Loucy (cell line): ENCODE measurements at regions not wholly inside any gene's neighbourhood (a gene's known extent, or its start where the extent isn't known, plus 50 kb on each side); places are given as distances from the start of the nearest gene placed in this dataset.

ENCODE experiments used
- H2AFZ ChIP-seq: fragments of 200-600 bp; sonication (generic); 2 replicates; pipeline ENCODE4 v1.6.0; 2016; ENCODE audit warnings: antibody characterized with exemption, mild to moderate bottlenecking, low read length, moderate library complexity
- H3F3A ChIP-seq: fragments of 200-600 bp; 2 replicates; pipeline ENCODE4 v1.6.0; 2016; ENCODE audit warnings: antibody characterized with exemption, low read depth, mild to moderate bottlenecking
- H3K27me3 ChIP-seq: fragments of 200-600 bp; sonication (generic); 2 replicates; pipeline ENCODE4 v1.6.1; 2014; ENCODE audit warnings: low read length, mild to moderate bottlenecking; ENCODE audit not compliant: insufficient read depth, poor library complexity, severe bottlenecking
- H3K36me3 ChIP-seq: fragments of 200-600 bp; sonication (generic); 2 replicates; pipeline ENCODE4 v1.6.1; 2016; ENCODE audit warnings: low read length; ENCODE audit not compliant: insufficient read depth
- H3K4me1 ChIP-seq: fragments of 200-600 bp; sonication (generic); 2 replicates; pipeline ENCODE4 v1.5.1; 2014; ENCODE audit warnings: low read length, mild to moderate bottlenecking; ENCODE audit not compliant: insufficient read depth, poor library complexity, severe bottlenecking
- H3K4me2 ChIP-seq: fragments of 200-600 bp; sonication (generic); 2 replicates; pipeline ENCODE4 v1.6.0; 2014; ENCODE audit warnings: antibody characterized with exemption, low read length, low read depth, mild to moderate bottlenecking; ENCODE audit not compliant: poor library complexity, severe bottlenecking
- H3K4me3 ChIP-seq: fragments of 200-600 bp; sonication (generic); 2 replicates; pipeline ENCODE4 v1.5.1; 2014; ENCODE audit warnings: low read length, mild to moderate bottlenecking, mixed read lengths; ENCODE audit not compliant: poor library complexity, severe bottlenecking
- H3K79me2 ChIP-seq: fragments of 200-600 bp; sonication (generic); 2 replicates; pipeline ENCODE4 v1.6.1; 2014; ENCODE audit warnings: low read length; ENCODE audit not compliant: insufficient read depth
- H3K9ac ChIP-seq: fragments of 200-600 bp; sonication (generic); 2 replicates; pipeline ENCODE4 v1.6.0; 2014; ENCODE audit warnings: mild to moderate bottlenecking, low read depth, low read length, moderate library complexity; ENCODE audit not compliant: poor library complexity, severe bottlenecking
- H3K9me2 ChIP-seq: fragments of 200-600 bp; sonication (generic); replicated peaks from 2 replicates; pipeline ENCODE4 v1.6.1; 2016; ENCODE audit warnings: low read depth, low read length, mixed read lengths
- H3K9me3 ChIP-seq: fragments of 200-600 bp; sonication (generic); 2 replicates; pipeline ENCODE4 v1.6.1; 2014; ENCODE audit warnings: mild to moderate bottlenecking, antibody characterized with exemption, low read length, low read depth; ENCODE audit not compliant: insufficient read depth
- H4K20me1 ChIP-seq: fragments of 200-600 bp; sonication (generic); 2 replicates; pipeline ENCODE4 v1.6.0; 2014; ENCODE audit warnings: antibody characterized with exemption, low read length, mild to moderate bottlenecking; ENCODE audit not compliant: insufficient read depth, poor library complexity, severe bottlenecking
- CTCF ChIP-seq: fragments of 200-600 bp; sonication (generic); conservative IDR thresholded peaks from 2 replicates; pipeline ENCODE4 v1.5.1; 2014; ENCODE audit warnings: mild to moderate bottlenecking, antibody characterized with exemption, low read length
- EZH2phosphoT487 ChIP-seq: fragments of 200-600 bp; IDR thresholded peaks from 2 replicates; pipeline ENCODE4 v1.6.1; 2018; ENCODE audit warnings: antibody characterized with exemption, mild to moderate bottlenecking, moderate library complexity, borderline replicate concordance

DNA sequence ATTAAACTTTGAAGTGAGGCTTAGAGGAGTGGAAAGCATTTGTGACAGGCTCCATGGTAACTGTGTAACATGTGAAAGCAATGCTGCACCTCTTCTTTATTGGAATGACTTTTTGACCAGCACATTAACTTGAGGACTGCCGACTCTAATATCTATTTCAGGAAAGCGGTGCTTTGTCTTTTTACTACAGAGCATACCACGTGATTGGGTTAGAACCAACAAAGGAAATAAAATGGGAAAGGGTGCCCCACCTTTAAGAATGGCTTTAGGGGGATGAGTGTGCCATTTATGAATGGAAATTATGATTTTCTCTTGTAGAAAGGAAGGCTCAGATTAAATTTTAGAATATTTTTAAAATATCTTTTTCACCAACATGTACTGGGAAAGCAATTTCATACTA, 57.3 kb upstream of the VPREB1 start:
- Histone ChIP-seq H3K4me2 (no peak overlapping the region), H3K4me1 (no peaks in the 10 kb centered on the region), H3K9ac (no peak overlapping the region), H2AFZ (no peak overlapping the region), H3K9me3 (no peaks in the 10 kb centered on the region), H3K27me3 (no peaks in the 10 kb centered on the region), H3K79me2 (no peaks in the 10 kb centered on the region), H3F3A (no peaks in the 10 kb centered on the region), H3K36me3 (no peaks in the 10 kb centered on the region), H3K9me2 (no peaks in the 10 kb centered on the region), H4K20me1 (no peaks in the 10 kb centered on the region), H3K4me3 (no peak overlapping the region)
- TF ChIP-seq EZH2phosphoT487 (no peak), CTCF (no peak)

GRCh38 chr22:22185844-22186499, 58.6 kb upstream of the VPREB1 start:
- Histone ChIP-seq H3K9me2 (no peaks in the 10 kb centered on the region), H3K4me2 (no peak overlapping the region), H3K4me1 (no peaks in the 10 kb centered on the region), H3K36me3 (no peaks in the 10 kb centered on the region), H2AFZ (no peak overlapping the region), H3K9me3 (no peaks in the 10 kb centered on the region), H3F3A (no peaks in the 10 kb centered on the region), H3K79me2 (no peaks in the 10 kb centered on the region), H3K27me3 (no peaks in the 10 kb centered on the region), H4K20me1 (no peaks in the 10 kb centered on the region), H3K4me3 (no peak overlapping the region), H3K9ac (no peak overlapping the region)
- TF ChIP-seq CTCF, result no peak
- TF ChIP-seq EZH2phosphoT487, result no peak

DNA sequence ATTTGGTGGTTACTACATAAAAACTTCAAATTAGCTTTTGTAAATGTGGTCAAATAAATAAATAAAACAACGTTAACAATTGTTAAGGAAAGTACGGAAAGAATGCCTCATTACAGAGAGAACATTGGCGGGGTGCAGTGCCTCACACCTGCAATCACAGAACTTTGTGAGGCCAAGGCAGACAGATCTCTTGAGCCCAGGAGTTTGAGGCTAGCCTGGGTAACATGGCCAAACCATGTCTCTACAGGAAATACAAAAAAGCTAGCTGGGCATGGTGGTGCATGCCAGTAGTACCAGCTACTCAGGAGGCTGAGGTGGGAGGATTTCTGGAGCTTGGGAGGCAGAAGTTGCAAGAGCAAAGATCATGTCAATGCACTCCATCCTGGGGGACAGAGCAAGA, 59.4 kb upstream of the VPREB1 start:
- Histone ChIP-seq H3K36me3 (no peaks in the 10 kb centered on the region), H3F3A (no peaks in the 10 kb centered on the region), H3K79me2 (no peaks in the 10 kb centered on the region), H3K4me2 (no peak overlapping the region), H3K9me2 (no peaks in the 10 kb centered on the region), H3K9me3 (no peaks in the 10 kb centered on the region), H2AFZ (no peak overlapping the region), H3K27me3 (no peaks in the 10 kb centered on the region), H3K9ac (no peak overlapping the region), H4K20me1 (no peaks in the 10 kb centered on the region), H3K4me3 (no peak overlapping the region), H3K4me1 (no peaks in the 10 kb centered on the region)
- TF ChIP-seq CTCF (no peak), EZH2phosphoT487 (no peak)
